ENCODE measurements at regions not wholly inside any gene's neighbourhood (a gene's known extent, or its start where the extent isn't known, plus 50 kb on each side); places are given as distances from the start of the nearest gene placed in this dataset.

- no peaks in the 10 kb centered on the region for H3K27me3 ChIP-seq (ENCODE audit: insufficient read depth, low read depth, severe bottlenecking)
- no peak overlapping the region for H3K4me3 ChIP-seq (ENCODE audit: low read depth, low read length)
- H3K9me3 ChIP-seq (ENCODE audit: severe bottlenecking): no peaks in the 10 kb centered on the region
- TF ChIP-seq CTCF (IDR thresholded peaks at IDR 0.05; ENCODE audit: low read depth, low read length): no peak
- H3K36me3 ChIP-seq: no peaks in the 10 kb centered on the region
- no peak for DNase-seq
- H3K27ac ChIP-seq: no peak overlapping the region
Observed at GRCh38 chr15:58247855-58248842, 110.0 kb downstream of the AQP9 start.

GRCh38 chr15:58249646-58250312 lies 111.6 kb downstream of the AQP9 start:
- no peak for TF ChIP-seq CTCF (IDR thresholded peaks at IDR 0.05; ENCODE audit: low read depth, low read length)
- Histone ChIP-seq H3K4me3 (ENCODE audit: low read depth, low read length) (no peak overlapping the region), H3K9me3 (ENCODE audit: severe bottlenecking) (peaks cover 3% of the 10 kb centered on the region), H3K27ac (no peak overlapping the region), H3K36me3 (no peaks in the 10 kb centered on the region), H3K27me3 (ENCODE audit: insufficient read depth, low read depth, severe bottlenecking) (no peaks in the 10 kb centered on the region)
- DNase-seq: no peak

- Histone ChIP-seq H3K27ac (peak overlapping the region; percentile 20; the same call in 1 of the 2 replicates), H3K36me3 (no peaks in the 10 kb centered on the region), H3K27me3 (ENCODE audit: insufficient read depth, low read depth, severe bottlenecking) (no peaks in the 10 kb centered on the region), H3K4me3 (ENCODE audit: low read depth, low read length) (no peak overlapping the region), H3K9me3 (ENCODE audit: severe bottlenecking) (peaks cover 13% of the 10 kb centered on the region)
- TF ChIP-seq CTCF (IDR thresholded peaks at IDR 0.05; ENCODE audit: low read depth, low read length): no peak
- DNase-seq: peak; percentile 29
Observed at GRCh38 chr15:58252586-58253323, 114.6 kb downstream of the AQP9 start.

DNA sequence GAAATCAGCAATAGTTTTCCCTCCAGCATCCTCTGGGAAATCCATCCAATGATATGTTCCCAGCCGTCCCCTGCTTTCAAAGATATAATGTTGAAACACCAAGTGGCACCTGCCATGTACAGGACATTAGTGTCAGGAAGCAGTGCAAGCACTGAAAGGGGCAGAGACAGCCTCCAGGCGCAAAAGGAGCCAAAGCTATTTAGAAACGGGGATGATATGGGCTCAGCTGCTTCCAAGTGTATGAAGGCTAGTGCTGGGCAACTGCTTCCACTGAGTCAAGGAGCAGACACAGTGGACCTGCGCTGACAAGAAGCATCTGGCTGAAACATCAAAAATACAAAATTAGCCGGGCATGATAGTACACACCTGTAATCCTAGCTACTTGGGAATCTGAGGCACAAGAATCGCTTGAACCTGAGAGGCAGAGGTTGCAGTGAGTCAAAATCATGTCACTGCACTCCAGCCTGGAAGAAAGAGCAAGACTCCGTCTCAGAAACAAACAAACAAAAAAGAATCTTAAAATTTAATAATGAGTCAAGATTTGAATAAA lies 119.7 kb downstream of the AQP9 start:
- no peak overlapping the region for H3K27ac ChIP-seq
- no peaks in the 10 kb centered on the region for H3K27me3 ChIP-seq (ENCODE audit: insufficient read depth, low read depth, severe bottlenecking)
- H3K36me3 ChIP-seq: no peaks in the 10 kb centered on the region
- no peak for TF ChIP-seq CTCF (IDR thresholded peaks at IDR 0.05; ENCODE audit: low read depth, low read length)
- no peak overlapping the region for H3K4me3 ChIP-seq (ENCODE audit: low read depth, low read length)
- no peak for DNase-seq
- H3K9me3 ChIP-seq (ENCODE audit: severe bottlenecking): peaks cover 13% of the 10 kb centered on the region

DNA sequence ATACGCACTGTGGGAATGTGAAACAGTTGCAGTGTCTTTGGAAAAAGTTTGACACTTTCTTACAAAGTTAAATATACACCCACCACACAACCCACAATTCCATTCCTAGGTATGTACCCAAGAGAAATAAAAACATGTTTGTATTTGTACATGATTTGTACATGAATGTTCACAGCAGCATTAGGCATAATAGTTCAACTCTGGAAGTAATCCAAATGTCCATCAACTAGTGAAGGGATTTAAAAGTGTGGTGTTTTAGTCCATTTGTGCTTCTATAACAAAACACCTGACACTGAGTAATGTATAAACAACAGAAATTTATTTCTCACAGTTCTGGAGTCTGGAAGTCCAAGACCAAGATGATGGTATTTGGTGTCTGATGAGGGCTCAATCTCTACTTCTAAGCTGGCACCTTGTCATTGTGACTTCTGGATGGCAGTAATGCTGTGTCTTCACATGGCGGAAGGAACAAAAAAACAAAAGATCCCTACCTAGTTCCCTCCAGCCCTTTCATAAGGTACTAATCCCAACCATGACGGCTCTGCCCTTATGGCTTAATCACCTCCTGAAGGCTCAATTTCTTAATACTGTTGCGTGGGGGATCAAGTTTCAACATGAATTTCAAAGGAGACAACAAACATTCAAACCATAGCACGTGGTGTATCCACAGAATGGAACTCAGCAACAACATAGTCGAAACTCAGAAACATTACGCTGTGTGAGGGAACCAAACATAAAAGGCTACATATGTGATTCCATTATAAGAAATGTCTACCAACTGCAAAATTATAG lies 120.5 kb downstream of the AQP9 start:
- H3K4me3 ChIP-seq (ENCODE audit: low read depth, low read length): no peak overlapping the region
- no peaks in the 10 kb centered on the region for H3K36me3 ChIP-seq
- peaks cover 13% of the 10 kb centered on the region for H3K9me3 ChIP-seq (ENCODE audit: severe bottlenecking)
- no peak for DNase-seq
- no peak overlapping the region for H3K27ac ChIP-seq
- no peaks in the 10 kb centered on the region for H3K27me3 ChIP-seq (ENCODE audit: insufficient read depth, low read depth, severe bottlenecking)
- no peak for TF ChIP-seq CTCF (IDR thresholded peaks at IDR 0.05; ENCODE audit: low read depth, low read length)
